Muscle layer of colon (tissue), 2 donors: ENCODE measurements at regions not wholly inside any gene's neighbourhood (a gene's known extent, or its start where the extent isn't known, plus 50 kb on each side); places are given as distances from the start of the nearest gene placed in this dataset.

Experiments
- H3K27ac ChIP-seq: one replicate; pipeline ENCODE4 v1.7.0; 2013; ENCODE audit warnings: low read depth, mild to moderate bottlenecking, low read length, moderate library complexity
- H3K27me3 ChIP-seq, 2 donors: one replicate each; pipeline ENCODE4 v1.7.0; 2013; ENCODE audit warnings: low read length in 2 of 2, mild to moderate bottlenecking in 2 of 2; ENCODE audit not compliant: insufficient read depth in 2 of 2, control insufficient read depth in 1 of 2
- H3K36me3 ChIP-seq: one replicate; pipeline ENCODE4 v1.7.0; 2013; ENCODE audit warnings: mild to moderate bottlenecking, low read length; ENCODE audit not compliant: insufficient read depth
- H3K4me1 ChIP-seq: one replicate; pipeline ENCODE4 v1.7.0; 2013; ENCODE audit warnings: mild to moderate bottlenecking, low read length; ENCODE audit not compliant: insufficient read depth
- H3K4me3 ChIP-seq, 2 donors: one replicate each; pipeline ENCODE4 v1.7.0; 2013; ENCODE audit warnings: low read length in 2 of 2, low read depth in 1 of 2, mild to moderate bottlenecking in 1 of 2, moderate library complexity in 1 of 2
- H3K9ac ChIP-seq: one replicate; pipeline ENCODE4 v1.7.0; 2013; ENCODE audit warnings: low read length
- H3K9me3 ChIP-seq: one replicate; pipeline ENCODE4 v1.7.0; 2013; ENCODE audit warnings: mild to moderate bottlenecking, low read length
- donor health status: abdominal sarcoma.
- donor health status: Adenocarcinoma of cecum.

GRCh38 chr16:86101137-86101896 is 202.4 kb downstream of the IRF8 start:
- H3K27ac ChIP-seq: no peak overlapping the region
- peaks cover 7% of the 10 kb centered on the region for H3K4me1 ChIP-seq
- H3K9ac ChIP-seq: no peak overlapping the region
- no peak overlapping the region for H3K4me3 ChIP-seq
- no peaks in the 10 kb centered on the region for H3K9me3 ChIP-seq
- H3K27me3 ChIP-seq: no peaks in the 10 kb centered on the region
- no peaks in the 10 kb centered on the region for H3K36me3 ChIP-seq

GRCh38 chr16:86101897-86102157 is 202.9 kb downstream of the IRF8 start:
- H3K27ac ChIP-seq: no peak overlapping the region
- H3K9me3 ChIP-seq: no peaks in the 10 kb centered on the region
- H3K36me3 ChIP-seq: no peaks in the 10 kb centered on the region
- no peak overlapping the region for H3K9ac ChIP-seq
- peaks cover 7% of the 10 kb centered on the region for H3K4me1 ChIP-seq
- H3K4me3 ChIP-seq: no peak overlapping the region
- H3K27me3 ChIP-seq: no peaks in the 10 kb centered on the region

- Histone ChIP-seq H3K9me3 (no peaks in the 10 kb centered on the region), H3K9ac (no peak overlapping the region), H3K27ac (no peak overlapping the region), H3K27me3 (no peaks in the 10 kb centered on the region), H3K4me1 (peaks cover 7% of the 10 kb centered on the region), H3K36me3 (no peaks in the 10 kb centered on the region), H3K4me3 (no peak overlapping the region)
Measured at GRCh38 chr16:86103320-86103719, 204.4 kb downstream of the IRF8 start.

DNA sequence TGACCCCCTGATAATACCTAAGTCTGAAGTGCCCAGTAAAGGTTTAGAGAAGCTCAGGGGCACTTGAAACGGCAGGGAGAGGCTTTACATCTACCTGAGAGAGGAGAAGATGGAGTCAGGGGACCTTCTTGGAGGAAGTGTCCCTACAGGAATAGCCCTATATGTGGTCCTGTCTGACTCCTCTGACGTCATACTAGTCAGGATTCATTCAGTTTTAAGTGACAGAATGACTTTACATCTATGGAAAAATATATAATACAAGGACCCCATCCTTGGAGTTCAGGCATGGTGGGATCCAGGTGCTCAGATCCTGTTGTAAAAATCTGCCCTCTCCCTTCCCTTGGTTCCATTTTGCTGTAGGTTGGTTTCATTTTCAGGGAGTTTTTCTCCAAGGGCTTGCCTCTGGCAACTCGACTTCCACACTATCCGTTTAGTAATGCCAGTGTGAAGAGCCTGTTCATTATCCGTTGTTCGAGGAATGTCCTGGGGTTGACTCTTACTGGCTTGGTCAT is 205.6 kb downstream of the IRF8 start:
- Histone ChIP-seq H3K4me1 (peaks cover 7% of the 10 kb centered on the region), H3K9ac (no peak overlapping the region), H3K27ac (no peak overlapping the region), H3K9me3 (no peaks in the 10 kb centered on the region), H3K4me3 (no peak overlapping the region), H3K36me3 (no peaks in the 10 kb centered on the region), H3K27me3 (no peaks in the 10 kb centered on the region)

GRCh38 chr16:86107215-86107825 is 208.4 kb downstream of the IRF8 start:
- H3K36me3 ChIP-seq: no peaks in the 10 kb centered on the region
- no peak overlapping the region for H3K9ac ChIP-seq
- H3K27me3 ChIP-seq: no peaks in the 10 kb centered on the region
- H3K4me1 ChIP-seq: no peaks in the 10 kb centered on the region
- no peak overlapping the region for H3K27ac ChIP-seq
- no peaks in the 10 kb centered on the region for H3K9me3 ChIP-seq
- H3K4me3 ChIP-seq: no peak overlapping the region

- Histone ChIP-seq H3K4me3 (no peak overlapping the region), H3K9ac (no peak overlapping the region), H3K27ac (no peak overlapping the region), H3K9me3 (no peaks in the 10 kb centered on the region), H3K36me3 (no peaks in the 10 kb centered on the region), H3K4me1 (no peaks in the 10 kb centered on the region), H3K27me3 (no peaks in the 10 kb centered on the region)
Measured at GRCh38 chr16:86108062-86108461, 209.1 kb downstream of the IRF8 start.

GRCh38 chr16:86110134-86110533 is 211.2 kb downstream of the IRF8 start:
- Histone ChIP-seq H3K27ac (no peak overlapping the region), H3K4me3 (no peak overlapping the region), H3K9me3 (no peaks in the 10 kb centered on the region), H3K27me3 (no peaks in the 10 kb centered on the region), H3K9ac (no peak overlapping the region), H3K36me3 (no peaks in the 10 kb centered on the region), H3K4me1 (no peaks in the 10 kb centered on the region)

GRCh38 chr16:86110726-86111125 is 211.8 kb downstream of the IRF8 start:
- H3K9ac ChIP-seq: no peak overlapping the region
- H3K36me3 ChIP-seq: no peaks in the 10 kb centered on the region
- H3K4me3 ChIP-seq: no peak overlapping the region
- no peaks in the 10 kb centered on the region for H3K27me3 ChIP-seq
- no peaks in the 10 kb centered on the region for H3K4me1 ChIP-seq
- H3K9me3 ChIP-seq: no peaks in the 10 kb centered on the region
- H3K27ac ChIP-seq: no peak overlapping the region

DNA sequence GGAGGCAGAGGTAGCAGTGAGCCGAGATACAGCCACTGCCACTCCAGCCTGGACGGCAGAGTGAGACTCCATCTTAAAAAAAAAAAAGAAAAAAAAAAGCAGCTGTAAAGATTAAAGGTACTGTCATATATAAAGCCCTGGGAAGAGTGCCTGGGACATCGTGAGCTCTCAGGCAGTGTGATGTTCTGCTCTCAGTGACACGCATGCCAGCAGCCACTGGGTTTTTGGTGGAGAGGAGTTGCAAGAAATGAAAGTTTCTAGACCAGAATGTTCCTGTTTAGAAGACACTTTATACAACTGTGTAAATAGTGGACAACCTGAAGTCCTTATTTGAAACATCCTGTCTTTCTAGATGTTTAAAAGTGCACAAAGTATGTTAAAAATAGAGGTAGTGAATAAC is 213.2 kb downstream of the IRF8 start:
- Histone ChIP-seq H3K27me3 (no peaks in the 10 kb centered on the region), H3K27ac (no peak overlapping the region), H3K4me3 (no peak overlapping the region), H3K36me3 (no peaks in the 10 kb centered on the region), H3K9ac (no peak overlapping the region), H3K4me1 (no peaks in the 10 kb centered on the region), H3K9me3 (no peaks in the 10 kb centered on the region)

DNA sequence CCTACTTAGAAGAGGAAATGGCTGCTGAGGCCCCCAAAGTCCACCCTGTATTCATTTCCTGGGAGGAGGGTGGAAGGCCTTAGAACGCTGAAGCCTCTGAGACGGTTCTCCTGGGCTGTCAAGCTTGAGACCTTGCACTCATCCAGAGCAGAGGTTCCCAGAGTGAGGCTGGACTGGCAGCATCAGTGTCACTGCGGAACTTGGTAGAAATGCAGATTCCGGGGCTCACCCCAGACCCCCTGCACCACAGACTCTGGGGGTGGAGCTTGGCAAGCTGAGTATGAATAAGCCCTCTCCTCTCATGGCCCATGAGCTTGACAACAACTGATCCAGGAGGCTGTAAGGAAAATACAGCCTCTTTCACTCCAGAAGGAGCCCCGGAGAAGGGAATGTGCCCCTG is 218.3 kb downstream of the IRF8 start:
- H3K27me3 ChIP-seq: no peaks in the 10 kb centered on the region
- H3K36me3 ChIP-seq: no peaks in the 10 kb centered on the region
- H3K4me3 ChIP-seq: no peak overlapping the region
- H3K9me3 ChIP-seq: no peaks in the 10 kb centered on the region
- H3K27ac ChIP-seq: no peak overlapping the region
- H3K4me1 ChIP-seq: no peaks in the 10 kb centered on the region
- H3K9ac ChIP-seq: no peak overlapping the region

DNA sequence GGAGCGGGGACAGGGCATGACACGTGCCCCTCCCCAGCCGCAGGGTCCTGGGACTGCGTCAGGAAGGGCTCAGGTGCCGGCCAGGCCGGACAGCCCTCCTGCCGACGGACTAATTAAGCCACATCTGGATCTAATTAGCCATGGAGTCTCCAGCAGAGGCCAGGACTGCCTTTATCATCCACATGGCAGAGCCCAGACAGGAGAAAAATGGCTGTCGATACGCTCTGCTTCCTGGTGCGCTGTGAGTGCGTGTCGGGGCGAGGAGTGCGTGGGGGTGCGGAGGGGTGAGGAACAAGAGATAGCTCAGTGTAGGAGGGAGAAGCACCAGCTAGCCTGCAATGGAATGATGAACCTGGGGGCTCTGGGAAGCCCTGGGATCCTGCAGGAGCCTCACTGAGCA is 218.8 kb downstream of the IRF8 start:
- Histone ChIP-seq H3K4me1 (no peaks in the 10 kb centered on the region), H3K9ac (no peak overlapping the region), H3K9me3 (no peaks in the 10 kb centered on the region), H3K4me3 (no peak overlapping the region), H3K36me3 (no peaks in the 10 kb centered on the region), H3K27me3 (no peaks in the 10 kb centered on the region), H3K27ac (no peak overlapping the region)
